AG09309 (cell line): ENCODE measurements at regions not wholly inside any gene's neighbourhood (a gene's known extent, or its start where the extent isn't known, plus 50 kb on each side); places are given as distances from the start of the nearest gene placed in this dataset.

Experiments used
- DNase-seq: peaks from one replicate; pipeline ENCODE4 v3.0.0-alpha.2; 2010; ENCODE audit warnings: low read depth
- H3K4me3 ChIP-seq: 2 replicates; pipeline ENCODE4 v1.5.1; 2011; ENCODE audit warnings: mild to moderate bottlenecking, low read depth, low read length, moderate library complexity; ENCODE audit not compliant: control insufficient read depth
- TF ChIP-seq, protein P1 (sequence below): IDR thresholded peaks from 2 replicates; pipeline ENCODE4 v1.5.1; 2011; ENCODE audit warnings: mild to moderate bottlenecking, low read depth, low read length, inconsistent platforms; ENCODE audit not compliant: insufficient read depth, control insufficient read depth; ENCODE audit errors: missing control alignments

DNA sequence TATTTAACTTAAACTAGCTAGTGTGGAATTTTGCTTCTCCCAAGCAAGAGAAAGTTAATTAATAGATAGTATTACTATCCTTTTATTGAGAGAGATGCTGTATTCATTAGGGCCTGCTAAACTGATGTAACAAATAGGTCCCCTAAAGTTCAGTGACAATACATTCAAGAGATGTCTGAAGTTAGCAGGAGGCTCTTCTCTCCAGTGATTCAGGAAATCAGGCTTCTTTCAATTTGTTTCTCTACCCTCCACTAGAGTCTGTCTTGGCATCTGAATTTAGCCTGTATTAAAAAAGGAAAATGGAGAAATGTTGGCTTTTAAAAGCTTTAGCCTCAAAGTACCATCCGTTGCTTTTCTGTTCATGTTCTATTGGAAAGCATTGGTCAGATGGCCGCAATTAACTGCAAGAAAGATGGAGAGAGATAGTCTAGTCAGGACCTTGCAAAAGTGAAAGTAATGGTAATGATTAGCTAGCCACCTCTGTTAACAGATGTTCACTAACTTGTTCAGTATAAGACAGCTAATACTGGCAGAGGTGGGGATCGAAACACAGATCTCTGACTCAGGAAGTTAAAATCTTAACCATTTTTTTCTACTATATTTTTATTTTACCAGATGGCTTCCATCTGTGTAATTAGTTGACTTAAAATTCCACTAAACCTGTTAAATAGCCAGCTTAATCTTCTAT is 786.8 kb downstream of the TMTC2 start:
- peak; percentile 13 for DNase-seq
- no peak overlapping the region for H3K4me3 ChIP-seq
- TF ChIP-seq, protein P1, sequence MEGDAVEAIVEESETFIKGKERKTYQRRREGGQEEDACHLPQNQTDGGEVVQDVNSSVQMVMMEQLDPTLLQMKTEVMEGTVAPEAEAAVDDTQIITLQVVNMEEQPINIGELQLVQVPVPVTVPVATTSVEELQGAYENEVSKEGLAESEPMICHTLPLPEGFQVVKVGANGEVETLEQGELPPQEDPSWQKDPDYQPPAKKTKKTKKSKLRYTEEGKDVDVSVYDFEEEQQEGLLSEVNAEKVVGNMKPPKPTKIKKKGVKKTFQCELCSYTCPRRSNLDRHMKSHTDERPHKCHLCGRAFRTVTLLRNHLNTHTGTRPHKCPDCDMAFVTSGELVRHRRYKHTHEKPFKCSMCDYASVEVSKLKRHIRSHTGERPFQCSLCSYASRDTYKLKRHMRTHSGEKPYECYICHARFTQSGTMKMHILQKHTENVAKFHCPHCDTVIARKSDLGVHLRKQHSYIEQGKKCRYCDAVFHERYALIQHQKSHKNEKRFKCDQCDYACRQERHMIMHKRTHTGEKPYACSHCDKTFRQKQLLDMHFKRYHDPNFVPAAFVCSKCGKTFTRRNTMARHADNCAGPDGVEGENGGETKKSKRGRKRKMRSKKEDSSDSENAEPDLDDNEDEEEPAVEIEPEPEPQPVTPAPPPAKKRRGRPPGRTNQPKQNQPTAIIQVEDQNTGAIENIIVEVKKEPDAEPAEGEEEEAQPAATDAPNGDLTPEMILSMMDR = no peak

DNA sequence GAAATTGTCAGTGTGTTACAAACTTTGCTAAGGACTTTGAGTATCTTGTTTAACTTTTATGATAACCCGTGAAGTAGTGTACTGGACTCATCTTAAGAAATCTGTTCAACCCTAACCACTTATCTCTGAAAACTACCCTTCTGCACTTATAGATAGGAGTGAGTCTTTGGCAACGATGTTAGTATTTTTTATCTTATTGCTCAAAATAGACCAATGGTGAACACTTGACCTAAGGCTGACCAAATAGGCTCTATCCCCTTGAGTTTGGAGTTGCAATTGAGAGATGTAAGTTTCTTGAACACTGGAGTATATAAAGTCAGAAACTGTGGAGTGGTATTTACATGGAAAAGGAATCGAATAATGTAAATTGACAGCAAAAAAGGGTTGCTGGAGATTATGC is 786.1 kb downstream of the TMTC2 start:
- TF ChIP-seq, protein P1 = no peak
- H3K4me3 ChIP-seq = no peak overlapping the region
- DNase-seq = no peak

GRCh38 chr12:83472350-83472749 is 785.6 kb downstream of the TMTC2 start:
- TF ChIP-seq, protein P1 = no peak
- H3K4me3 ChIP-seq = no peak overlapping the region
- DNase-seq = no peak

GRCh38 chr12:83471341-83471740 is 784.6 kb downstream of the TMTC2 start:
- no peak for DNase-seq
- no peak overlapping the region for H3K4me3 ChIP-seq

DNA sequence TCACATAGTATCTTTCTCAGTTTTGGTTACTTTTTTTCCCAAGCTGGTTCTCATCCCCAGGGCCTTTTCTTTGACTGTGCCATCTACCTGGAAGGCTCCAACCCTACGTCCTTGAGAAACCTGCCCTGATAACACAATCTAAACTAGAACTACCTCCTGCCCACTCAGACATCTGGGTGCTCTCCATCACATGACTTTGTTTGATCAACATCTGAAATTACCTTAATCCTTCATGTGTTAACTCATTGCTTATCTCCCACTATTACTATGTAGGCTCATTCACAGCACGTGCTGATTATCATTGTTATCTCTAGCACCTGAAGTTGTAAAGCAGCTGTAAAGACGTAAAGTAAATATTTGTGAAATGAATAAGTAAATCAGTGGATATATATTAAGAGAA is 784.0 kb downstream of the TMTC2 start:
- no peak for DNase-seq
- TF ChIP-seq, protein P1 = no peak
- H3K4me3 ChIP-seq = no peak overlapping the region

More at GRCh38 chr12:83471341-83471740, 784.6 kb downstream of the TMTC2 start:
- TF ChIP-seq, protein P1 = no peak

DNA sequence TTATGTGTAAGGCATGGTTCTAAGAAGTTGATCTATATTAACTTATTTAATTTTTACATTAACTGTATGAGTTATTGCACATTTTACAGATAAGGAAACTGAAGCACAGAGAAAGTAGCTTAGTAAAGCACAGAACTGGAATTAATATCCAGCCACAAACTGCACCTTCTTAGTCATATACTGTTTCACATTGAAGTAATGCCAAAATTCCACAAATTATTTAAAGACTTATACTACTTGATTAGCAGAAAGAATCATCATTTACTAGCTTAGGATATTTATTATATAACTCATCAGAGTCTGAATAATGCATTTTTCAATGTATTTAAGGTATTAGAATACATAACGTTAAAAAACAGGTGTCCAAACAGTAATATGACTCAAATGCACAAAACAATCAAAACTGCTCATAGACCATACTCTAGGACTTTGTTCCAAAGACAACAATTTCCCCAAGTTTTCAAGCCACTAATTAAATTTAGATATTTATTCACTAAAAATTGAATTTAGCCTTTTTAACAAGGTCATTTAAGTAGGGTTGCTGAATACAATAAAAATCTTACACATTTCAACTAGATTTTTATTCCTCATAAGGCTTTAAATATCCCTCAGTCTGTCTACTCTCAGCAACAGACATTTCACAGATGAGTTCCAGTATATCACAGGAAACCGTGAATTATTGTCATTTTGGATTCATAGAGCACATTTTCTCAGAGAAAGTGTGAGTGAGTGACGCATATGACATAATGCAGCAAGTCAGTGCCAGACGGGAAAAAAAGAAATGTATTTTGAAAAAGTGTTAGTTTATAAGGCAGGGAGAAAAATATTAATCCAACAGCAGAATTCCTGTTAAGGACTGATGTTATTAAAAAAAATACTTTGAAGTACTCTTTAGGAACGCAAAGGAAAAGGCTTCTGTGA is 782.5 kb downstream of the TMTC2 start:
- TF ChIP-seq, protein P1 = no peak
- no peak overlapping the region for H3K4me3 ChIP-seq
- no peak for DNase-seq
